HT-29 (cell line): ENCODE measurements at regions not wholly inside any gene's neighbourhood (a gene's known extent, or its start where the extent isn't known, plus 50 kb on each side); places are given as distances from the start of the nearest gene placed in this dataset.

Experiments
- DNase-seq: peaks from one replicate; pipeline ENCODE4 v3.0.0-alpha.2; 2015; ENCODE audit warnings: low spot score

- DNase-seq = peak; percentile 85
These were observed 52.0 kb downstream of the RPP21 start for GRCh38 chr6:30396833-30397479.

- no peak for DNase-seq
These were observed 52.7 kb downstream of the RPP21 start for GRCh38 chr6:30397697-30398096.

- no peak for DNase-seq
These were observed 54.6 kb downstream of the RPP21 start for GRCh38 chr6:30399390-30400058.

GRCh38 chr6:30405934-30406333, 61.0 kb downstream of the RPP21 start:
- no peak for DNase-seq

- no peak for DNase-seq
These were observed 64.2 kb downstream of the RPP21 start for GRCh38 chr6:30409184-30409583.

- peak; percentile 70 for DNase-seq
These were observed 66.7 kb downstream of the RPP21 start for GRCh38 chr6:30411515-30412207.

- DNase-seq = no peak
These were observed 70.9 kb upstream of the HLA-E start for GRCh38 chr6:30418448-30418847.

GRCh38 chr6:30424549-30424948, 64.8 kb upstream of the HLA-E start:
- no peak for DNase-seq
